K562 (cell line): ENCODE measurements at regions not wholly inside any gene's neighbourhood (a gene's known extent, or its start where the extent isn't known, plus 50 kb on each side); places are given as distances from the start of the nearest gene placed in this dataset.

Experiments
- ATAC-seq: fragments of 200-7000 bp; cut with Tn5 transposase; 3 replicates; pipeline ENCODE4 v1.9.1; 2020; ENCODE audit warnings: moderate library complexity
- BruUV-seq: library from RNA; stranded (reverse); fragments of 400-500 nt; replicated peaks from 2 replicates; lab custom pipeline; 2021; lab: Mats Ljungman, UMichigan
- CTCF ChIA-PET: fragments of 300-600 bp; formaldehyde crosslinking; extraction: SDS; loops from one replicate; lab custom pipeline; 2021; ENCODE audit warnings: low intra/inter-chr PET ratio; lab: Yijun Ruan, JAX
- POLR2A ChIA-PET: fragments of 300-600, 350-650 bp; sonication (Branson Sonifier 250); formaldehyde crosslinking; extraction: SDS; loops from one replicate; lab custom pipeline; 2021; ENCODE audit warnings: antibody characterized with exemption, inconsistent platforms; lab: Yijun Ruan, JAX
- DNase-seq, 4 experiments: peaks; one replicate each; pipeline versions ENCODE4 v3.0.0 to v3.0.0-alpha.2; 2011 to 2018; ENCODE audit warnings: low spot score in 3 of 4, mixed read lengths in 3 of 4; ENCODE audit errors: extremely low read depth in 1 of 4
- FAIRE-seq: peaks from 2 replicates; lab custom pipeline; 2011; peaks lifted over from hg19 to GRCh38; lab: Jason Lieb, UNC
- H2AFZ ChIP-seq: 2 replicates; pipeline ENCODE4 v1.6.0; 2011; ENCODE audit warnings: low read depth, low read length, control low read depth, inconsistent platforms
- H3K27ac ChIP-seq: fragments of 200-600 bp; 3 replicates; pipeline ENCODE4 v1.8.0; 2011; ENCODE audit warnings: low read depth, mild to moderate bottlenecking, control low read depth, inconsistent platforms, low read length, moderate library complexity, mixed read lengths; ENCODE audit errors: extremely low read depth
- H3K27me3 ChIP-seq, 2 experiments: fragments of 300-600 bp in 1 of 2; 2 replicates in 1 of 2; 3 replicates in 1 of 2; pipeline versions ENCODE4 v1.6.0 to v1.8.0; 2011; ENCODE audit warnings: inconsistent platforms in 2 of 2, low read length in 2 of 2, mild to moderate bottlenecking in 1 of 2, mixed read lengths in 1 of 2, moderate library complexity in 1 of 2; ENCODE audit not compliant: control insufficient read depth in 2 of 2, insufficient read depth in 2 of 2
- H3K36me3 ChIP-seq: fragments of 300-600 bp; 3 replicates; pipeline ENCODE4 v1.8.0; 2011; ENCODE audit warnings: mild to moderate bottlenecking, low read length, inconsistent platforms; ENCODE audit not compliant: control insufficient read depth, insufficient read depth
- H3K4me1 ChIP-seq, 2 experiments: fragments of 200-600 bp in 1 of 2; replicated peaks in 1 of 2; 2 replicates in 1 of 2; 3 replicates in 1 of 2; pipeline versions ENCODE4 v1.5.1 to v1.8.0; 2011; ENCODE audit warnings: inconsistent platforms in 2 of 2, low read length in 2 of 2, mild to moderate bottlenecking in 1 of 2, mixed read lengths in 1 of 2, moderate library complexity in 1 of 2; ENCODE audit not compliant: control insufficient read depth in 2 of 2, insufficient read depth in 2 of 2
- H3K4me2 ChIP-seq: 2 replicates; pipeline ENCODE4 v1.6.1; 2011; ENCODE audit warnings: low read length, control low read depth, inconsistent platforms, mixed read lengths; ENCODE audit not compliant: insufficient read depth
- H3K4me3 ChIP-seq: fragments of 200-600 bp; sonication (generic), shearing (Covaris generic); 2 replicates; pipeline ENCODE4 v1.5.1; 2016; ENCODE audit warnings: control low read depth, inconsistent platforms
- H3K79me2 ChIP-seq: fragments of 200-600 bp; 3 replicates; pipeline ENCODE4 v1.8.0; 2011; ENCODE audit warnings: low read length, inconsistent platforms; ENCODE audit not compliant: control insufficient read depth, insufficient read depth
- H3K9ac ChIP-seq, 2 experiments: 2 replicates each; pipeline versions ENCODE4 v1.6.0 to v1.6.1; 2011; ENCODE audit warnings: low read depth in 2 of 2, low read length in 2 of 2, control low read depth in 1 of 2, inconsistent platforms in 1 of 2, mild to moderate bottlenecking in 1 of 2, mixed read lengths in 1 of 2; ENCODE audit not compliant: insufficient read depth in 1 of 2
- H3K9me1 ChIP-seq: one replicate; pipeline ENCODE4 v1.6.0; 2011; ENCODE audit warnings: inconsistent platforms, mild to moderate bottlenecking, low read length, moderate library complexity; ENCODE audit not compliant: control insufficient read depth, insufficient read depth
- H3K9me3 ChIP-seq: replicated peaks from 2 replicates; pipeline ENCODE4 v1.5.1; 2011; ENCODE audit warnings: low read depth, low read length, inconsistent platforms; ENCODE audit not compliant: control insufficient read depth, insufficient read depth
- H4K20me1 ChIP-seq: replicated peaks from 2 replicates; pipeline ENCODE4 v1.6.1; 2011; ENCODE audit warnings: low read length, inconsistent platforms, mixed read lengths; ENCODE audit not compliant: control insufficient read depth, insufficient read depth
- DEAF1 ChIP-seq: fragments of 450-650 bp; formaldehyde crosslinking; IDR thresholded peaks from 2 replicates; pipeline ENCODE4 v1.4.0; 2020; ENCODE audit warnings: mild to moderate bottlenecking, moderate library complexity
- E2F1 ChIP-seq: sonication (generic); formaldehyde crosslinking; IDR thresholded peaks from 2 replicates; pipeline ENCODE4 v1.8.1; 2023; ENCODE audit warnings: mild to moderate bottlenecking, missing genetic modification reagents, moderate library complexity
- FOXP4 ChIP-seq: sonication (generic); formaldehyde crosslinking; IDR thresholded peaks from 2 replicates; pipeline ENCODE4 v1.8.0; 2022; ENCODE audit warnings: mild to moderate bottlenecking, missing genetic modification reagents, borderline replicate concordance
- POLR2AphosphoS2 ChIP-seq: IDR thresholded peaks from 2 replicates; pipeline ENCODE4 v1.6.1; 2012; ENCODE audit warnings: low read length, improper control_type of control experiment
- POLR2H ChIP-seq: IDR thresholded peaks from 2 replicates; pipeline ENCODE4 v1.6.1; 2016; ENCODE audit warnings: missing genetic modification characterization, low read depth, mild to moderate bottlenecking, control low read depth, missing compliant biosample characterization, moderate library complexity
- TAL1 ChIP-seq: fragments of 450-650 bp; IDR thresholded peaks from 2 replicates; pipeline ENCODE4 v1.6.1; 2016; ENCODE audit warnings: mild to moderate bottlenecking
- THRAP3 ChIP-seq: fragments of 450-650 bp; IDR thresholded peaks from 2 replicates; pipeline ENCODE4 v1.6.1; 2016; ENCODE audit warnings: mild to moderate bottlenecking, inconsistent platforms, borderline replicate concordance
- XRCC5 ChIP-seq: fragments of 200-400 bp; formaldehyde crosslinking; IDR thresholded peaks from 2 replicates; pipeline ENCODE4 v1.6.1; 2017; ENCODE audit warnings: low read depth, mild to moderate bottlenecking, low read length
- ZBTB1 ChIP-seq: sonication (generic); formaldehyde crosslinking; IDR thresholded peaks from 2 replicates; pipeline ENCODE4 v1.8.1; 2023; ENCODE audit warnings: missing genetic modification reagents, low read depth, mild to moderate bottlenecking, borderline replicate concordance
- ZNF174 ChIP-seq: fragments of 250-450 bp; sonication (Bioruptor Pico); IDR thresholded peaks from 2 replicates; pipeline ENCODE4 v1.4.0; 2020; ENCODE audit warnings: mild to moderate bottlenecking
- ZNF778 ChIP-seq: fragments of 450-650 bp; formaldehyde crosslinking; IDR thresholded peaks from 2 replicates; pipeline ENCODE4 v1.4.0; 2020; ENCODE audit warnings: mild to moderate bottlenecking, moderate library complexity
- WGBS: fragments of 100-300 bp; shearing (Covaris generic); methylation state at CpG from one replicate; pipeline ENCODE4 v1.1.6; 2016; ENCODE audit warnings: low coverage, mixed read lengths; ENCODE audit not compliant: insufficient coverage; ENCODE audit errors: missing lambda C conversion rate; 5-methylcytosine and 5-hydroxymethylcytosine counted together
- in situ Hi-C: fragments of 300-500 bp; cut with MboI; formaldehyde crosslinking; loops from 4 replicates; pipeline ENCODE4 v1.15.0; 2018; ENCODE audit warnings: inconsistent platforms, mixed read lengths
- intact Hi-C: fragments of 100-400 bp; cut with micrococcal nuclease; formaldehyde crosslinking; loops from 2 replicates; pipeline ENCODE4 v1.14.2; 2022

GRCh38 chr22:48075604-48076003, 1313.2 kb downstream of the TBC1D22A start:
- Histone ChIP-seq H3K36me3 (no peaks in the 10 kb centered on the region), H3K27me3 (peaks cover 0 to 8% of the 10 kb centered on the region in 2 experiments; a peak in 1 of 5 replicates), H3K4me2 (no peak overlapping the region), H3K4me3 (no peak overlapping the region), H3K4me1 (no peaks in the 10 kb centered on the region), H3K9me1 (no peaks in the 10 kb centered on the region), H3K79me2 (no peaks in the 10 kb centered on the region), H3K27ac (no peak overlapping the region), H3K9me3 (no peaks in the 10 kb centered on the region), H2AFZ (no peak overlapping the region), H4K20me1 (no peaks in the 10 kb centered on the region), H3K9ac (no peak overlapping the region)
- CTCF ChIA-PET, result no interaction called here
- DNase-seq, result no peak
- intact Hi-C loops, result no loop called here
- BruUV-seq, result no TSS peak
- in situ Hi-C loops, result no loop called here
- TF ChIP-seq ZNF778 (CRISPR knock-in tag) (no peak), XRCC5 (no peak), POLR2H (tag) (no peak), THRAP3 (no peak), E2F1 (CRISPR knock-in tag) (no peak), DEAF1 (CRISPR knock-in tag) (no peak), ZBTB1 (no peak), FOXP4 (CRISPR knock-in tag) (no peak), TAL1 (no peak), ZNF174 (CRISPR knock-in tag) (no peak), POLR2AphosphoS2 (no peak)
- no peak for FAIRE-seq
- no peak for ATAC-seq
- POLR2A ChIA-PET, result no interaction called here
- 0% methylated on average over 5 of the region's 5 CpGs for WGBS
